Prostate gland (tissue), 2 donors: ENCODE measurements at regions not wholly inside any gene's neighbourhood (a gene's known extent, or its start where the extent isn't known, plus 50 kb on each side); places are given as distances from the start of the nearest gene placed in this dataset.

Experiments used
- CTCF ChIP-seq, 4 experiments: fragments of 200-600 bp in 2 of 4; fragments of 450-650 bp in 2 of 4; sonication (generic) in 2 of 4; IDR thresholded peaks; 1 replicate in 3 of 4; 2 replicates in 1 of 4; pipeline ENCODE4 v1.5.1; 2016 to 2019; ENCODE audit warnings: antibody characterized with exemption in 4 of 4, mild to moderate bottlenecking in 2 of 4, moderate library complexity in 2 of 4
- POLR2A ChIP-seq: fragments of 450-650 bp; IDR thresholded peaks from one replicate; pipeline ENCODE4 v1.6.1; 2016; ENCODE audit warnings: antibody characterized with exemption, mild to moderate bottlenecking

DNA sequence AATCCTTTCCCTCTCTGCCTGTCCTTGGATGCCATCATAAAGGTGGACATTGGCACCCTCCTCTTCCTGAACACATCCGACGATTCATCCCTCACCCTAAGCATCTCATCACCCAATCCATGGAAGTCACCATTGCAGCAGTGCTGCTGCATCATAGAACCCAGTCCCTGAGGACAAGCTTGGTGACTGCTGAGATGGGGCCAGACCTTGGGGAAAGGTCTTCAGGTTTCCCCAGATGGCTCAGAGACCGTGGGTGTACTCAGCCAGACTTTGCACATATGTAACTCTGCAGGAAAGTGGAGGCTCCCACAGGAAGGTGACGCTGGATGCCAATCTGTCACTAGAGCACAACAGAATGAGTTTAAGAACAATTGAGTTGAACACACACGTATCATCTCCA is 202.2 kb downstream of the SOX11 start:
- TF ChIP-seq CTCF (IDR thresholded peaks at IDR 0.05): no peak
- TF ChIP-seq POLR2A: no peak
